Glutamatergic neuron (in vitro differentiated cells): ENCODE measurements at regions not wholly inside any gene's neighbourhood (a gene's known extent, or its start where the extent isn't known, plus 50 kb on each side); places are given as distances from the start of the nearest gene placed in this dataset.

ENCODE experiments used
- DNase-seq: peaks from one replicate; pipeline ENCODE4 v3.0.0; 2022
- H3K27ac Mint-ChIP-seq: one replicate; pipeline ENCODE4 v1.8.0; 2020; ENCODE audit warnings: mild to moderate bottlenecking, mixed read lengths, inconsistent platforms; ENCODE audit not compliant: unreplicated experiment
- H3K27me3 Mint-ChIP-seq: one replicate; pipeline ENCODE4 v1.8.0; 2020; ENCODE audit warnings: mild to moderate bottlenecking, moderate library complexity, mixed read lengths, inconsistent platforms; ENCODE audit not compliant: unreplicated experiment
- H3K36me3 Mint-ChIP-seq: one replicate; pipeline ENCODE4 v1.8.0; 2020; ENCODE audit warnings: mild to moderate bottlenecking, mixed read lengths, inconsistent platforms; ENCODE audit not compliant: unreplicated experiment
- H3K4me1 Mint-ChIP-seq: one replicate; pipeline ENCODE4 v1.8.0; 2020; ENCODE audit warnings: mild to moderate bottlenecking, low read depth, mixed read lengths, inconsistent platforms; ENCODE audit not compliant: unreplicated experiment
- H3K4me3 Mint-ChIP-seq: one replicate; pipeline ENCODE4 v1.8.0; 2020; ENCODE audit warnings: mild to moderate bottlenecking, mixed read lengths, inconsistent platforms; ENCODE audit not compliant: unreplicated experiment
- H3K9me3 Mint-ChIP-seq: one replicate; pipeline ENCODE4 v1.8.0; 2020; ENCODE audit warnings: mild to moderate bottlenecking, moderate library complexity, mixed read lengths, inconsistent platforms; ENCODE audit not compliant: unreplicated experiment
- CTCF ChIP-seq: fragments of 200-600 bp; sonication (generic); IDR thresholded peaks from one replicate; pipeline ENCODE4 v1.5.0; 2021; ENCODE audit not compliant: partially characterized antibody, unreplicated experiment

GRCh38 chr6:93584300-93584699 is 164.9 kb upstream of the EPHA7 start:
- no peak for DNase-seq
- no peak overlapping the region for H3K27ac Mint-ChIP-seq
- no peaks in the 10 kb centered on the region for H3K36me3 Mint-ChIP-seq
- no peak overlapping the region for H3K4me3 Mint-ChIP-seq
- no peaks in the 10 kb centered on the region for H3K4me1 Mint-ChIP-seq
- TF ChIP-seq CTCF: no peak
- H3K27me3 Mint-ChIP-seq: no peaks in the 10 kb centered on the region
- no peaks in the 10 kb centered on the region for H3K9me3 Mint-ChIP-seq

DNA sequence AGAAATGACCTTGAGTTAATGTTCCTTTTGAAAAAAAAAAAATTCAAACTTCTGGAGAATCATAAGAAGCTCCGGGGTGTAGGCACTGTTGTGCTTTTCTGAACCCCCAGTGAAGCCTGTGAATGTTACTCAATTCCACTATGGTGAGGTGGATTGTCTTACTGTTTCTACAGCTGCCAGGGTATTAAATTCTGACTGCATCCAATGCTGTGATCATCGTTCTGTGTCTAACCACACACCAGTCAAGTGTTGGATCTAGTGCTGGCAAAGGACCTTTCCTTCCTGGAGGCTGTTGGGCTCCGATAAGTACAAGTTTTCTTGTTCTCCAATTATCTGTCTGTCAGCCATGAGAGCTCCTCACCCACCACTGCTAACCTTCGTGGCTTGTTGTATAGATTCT is 162.0 kb upstream of the EPHA7 start:
- Mint-ChIP-seq H3K9me3 (no peaks in the 10 kb centered on the region), H3K27me3 (no peaks in the 10 kb centered on the region), H3K27ac (no peak overlapping the region), H3K4me1 (no peaks in the 10 kb centered on the region), H3K4me3 (no peak overlapping the region), H3K36me3 (no peaks in the 10 kb centered on the region)
- no peak for TF ChIP-seq CTCF
- no peak for DNase-seq

DNA sequence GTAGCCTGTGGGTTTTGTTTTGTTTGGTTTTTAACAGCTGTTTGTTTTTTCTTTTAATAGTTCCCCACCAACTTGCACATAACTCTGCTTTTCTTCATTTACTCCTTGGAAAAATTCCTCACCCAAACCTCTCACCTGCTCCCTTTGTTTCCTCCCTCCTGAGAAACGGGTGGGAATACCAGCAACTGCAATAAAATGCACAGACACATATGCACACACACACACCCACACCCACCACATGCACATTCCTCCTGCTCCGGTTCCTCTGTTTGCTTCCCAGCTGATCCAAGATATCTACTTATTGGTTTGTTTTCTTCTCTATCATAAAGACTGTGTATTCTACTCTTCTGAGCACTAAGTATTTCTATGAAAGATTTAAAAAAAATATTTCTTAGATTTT is 161.1 kb upstream of the EPHA7 start:
- TF ChIP-seq CTCF: no peak
- Mint-ChIP-seq H3K27me3 (no peaks in the 10 kb centered on the region), H3K27ac (no peak overlapping the region), H3K4me1 (peaks cover 8% of the 10 kb centered on the region), H3K9me3 (no peaks in the 10 kb centered on the region), H3K36me3 (no peaks in the 10 kb centered on the region), H3K4me3 (no peak overlapping the region)
- DNase-seq: no peak

- no peak overlapping the region for H3K4me3 Mint-ChIP-seq
- H3K27ac Mint-ChIP-seq: no peak overlapping the region
- no peaks in the 10 kb centered on the region for H3K36me3 Mint-ChIP-seq
- H3K4me1 Mint-ChIP-seq: peaks cover 25% of the 10 kb centered on the region
- no peak for TF ChIP-seq CTCF
- no peaks in the 10 kb centered on the region for H3K9me3 Mint-ChIP-seq
- no peak for DNase-seq
- H3K27me3 Mint-ChIP-seq: no peaks in the 10 kb centered on the region
Observed at GRCh38 chr6:93575495-93576267, 156.3 kb upstream of the EPHA7 start.

DNA sequence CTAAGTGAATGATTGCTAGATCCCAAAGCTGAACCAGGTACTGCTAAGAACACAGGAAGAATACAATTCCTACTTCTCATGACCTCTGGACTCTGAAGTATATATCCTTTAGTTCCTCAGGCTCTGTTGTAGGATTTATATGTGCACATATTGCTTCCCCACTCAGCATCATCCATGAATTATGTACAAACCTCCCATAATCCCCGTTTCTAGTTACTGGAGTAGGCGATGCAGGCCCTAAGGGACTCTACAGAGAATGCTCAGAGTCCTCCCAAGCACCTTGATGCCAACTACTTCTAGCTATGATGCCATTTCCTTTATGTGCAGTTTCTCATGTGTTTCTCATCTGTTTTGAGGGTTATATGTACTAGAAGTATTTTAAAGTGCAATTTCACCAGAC is 154.9 kb upstream of the EPHA7 start:
- Mint-ChIP-seq H3K36me3 (no peaks in the 10 kb centered on the region), H3K27me3 (no peaks in the 10 kb centered on the region), H3K9me3 (no peaks in the 10 kb centered on the region), H3K27ac (peak overlapping the region; percentile 11), H3K4me1 (peaks cover 25% of the 10 kb centered on the region), H3K4me3 (no peak overlapping the region)
- DNase-seq: no peak
- TF ChIP-seq CTCF: no peak
